Neural crest cell (in vitro differentiated cells): ENCODE measurements at regions not wholly inside any gene's neighbourhood (a gene's known extent, or its start where the extent isn't known, plus 50 kb on each side); places are given as distances from the start of the nearest gene placed in this dataset.

Source experiments
- DNase-seq: peaks from one replicate; pipeline ENCODE4 v3.0.0; 2021; ENCODE audit warnings: low read depth, mixed read lengths, low spot score
- H3K27ac Mint-ChIP-seq: one replicate; pipeline ENCODE4 v1.8.0; 2021; ENCODE audit warnings: mild to moderate bottlenecking, mixed read lengths; ENCODE audit not compliant: unreplicated experiment
- H3K27me3 Mint-ChIP-seq: 2 replicates; pipeline ENCODE4 v1.8.0; 2021; ENCODE audit warnings: low read depth, mild to moderate bottlenecking, mixed read lengths
- H3K36me3 Mint-ChIP-seq: 2 replicates; pipeline ENCODE4 v1.8.0; 2021; ENCODE audit warnings: low read depth, mild to moderate bottlenecking, mixed read lengths
- H3K4me1 Mint-ChIP-seq: 2 replicates; pipeline ENCODE4 v1.8.0; 2021; ENCODE audit warnings: mixed read lengths
- H3K4me3 Mint-ChIP-seq: one replicate; pipeline ENCODE4 v1.8.0; 2021; ENCODE audit warnings: mild to moderate bottlenecking, mixed read lengths
- H3K9me3 Mint-ChIP-seq: 2 replicates; pipeline ENCODE4 v1.8.0; 2021; ENCODE audit warnings: mixed read lengths
- CTCF ChIP-seq: fragments of 200-600 bp; sonication (generic); conservative IDR thresholded peaks from 2 replicates; pipeline ENCODE4 v1.5.0; 2021; ENCODE audit warnings: antibody characterized with exemption, mild to moderate bottlenecking

GRCh38 chr1:186512698-186513457 is 52.0 kb upstream of the PDC start:
- Mint-ChIP-seq H3K27me3 (no peaks in the 10 kb centered on the region), H3K9me3 (peaks cover 8% of the 10 kb centered on the region), H3K27ac (no peak overlapping the region), H3K4me3 (no peak overlapping the region), H3K4me1 (no peaks in the 10 kb centered on the region), H3K36me3 (no peaks in the 10 kb centered on the region)
- DNase-seq = no peak
- no peak for TF ChIP-seq CTCF

DNA sequence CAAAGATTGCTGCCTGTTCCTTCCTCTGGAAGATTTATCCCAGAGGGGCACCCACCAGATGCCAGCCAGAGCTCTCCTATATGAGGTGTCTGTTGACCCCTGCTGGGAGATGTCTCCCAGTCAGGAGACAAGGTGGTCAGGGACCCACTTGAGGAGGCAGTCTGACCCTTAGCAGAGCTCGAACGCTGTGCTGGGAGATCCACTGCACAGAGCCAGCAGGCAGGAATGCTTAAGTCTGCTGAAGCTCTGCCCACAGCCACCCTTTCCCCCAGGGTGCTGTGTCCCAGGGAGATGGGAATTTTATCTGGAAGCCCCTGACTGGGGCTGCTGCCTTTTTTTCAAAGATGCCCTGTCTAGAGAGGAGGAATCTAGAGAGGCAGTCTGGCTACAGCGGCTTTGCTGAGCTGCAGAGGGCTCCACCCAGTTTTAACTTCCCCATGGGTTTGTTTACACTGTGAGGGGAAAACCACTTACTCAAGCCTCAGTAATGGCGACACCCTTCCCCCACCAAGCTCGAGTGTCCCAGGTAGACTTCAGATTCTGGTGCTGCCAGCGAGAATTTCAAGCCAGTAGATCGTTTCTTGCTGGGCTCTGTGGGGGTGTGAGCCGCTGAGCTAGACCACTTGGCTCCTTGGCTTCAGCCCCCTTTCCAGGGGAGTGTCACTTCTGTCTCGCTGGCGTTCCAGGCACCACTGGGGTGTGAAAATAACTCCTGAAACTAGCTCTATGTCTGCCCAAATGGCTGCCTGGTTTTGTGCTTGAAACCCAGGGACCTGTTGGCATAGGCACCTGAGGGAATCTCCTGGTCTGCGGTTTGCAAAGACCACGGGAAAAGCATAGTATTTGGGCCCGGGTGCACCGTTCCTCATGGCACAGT is 51.1 kb upstream of the PDC start:
- H3K27me3 Mint-ChIP-seq = no peaks in the 10 kb centered on the region
- H3K27ac Mint-ChIP-seq = no peak overlapping the region
- no peaks in the 10 kb centered on the region for H3K4me1 Mint-ChIP-seq
- no peak for TF ChIP-seq CTCF
- H3K36me3 Mint-ChIP-seq = peaks cover under 1% of the 10 kb centered on the region
- DNase-seq = no peak
- H3K9me3 Mint-ChIP-seq = peaks cover 8% of the 10 kb centered on the region
- H3K4me3 Mint-ChIP-seq = no peak overlapping the region
